ENCODE measurements at regions not wholly inside any gene's neighbourhood (a gene's known extent, or its start where the extent isn't known, plus 50 kb on each side); places are given as distances from the start of the nearest gene placed in this dataset.

DNA sequence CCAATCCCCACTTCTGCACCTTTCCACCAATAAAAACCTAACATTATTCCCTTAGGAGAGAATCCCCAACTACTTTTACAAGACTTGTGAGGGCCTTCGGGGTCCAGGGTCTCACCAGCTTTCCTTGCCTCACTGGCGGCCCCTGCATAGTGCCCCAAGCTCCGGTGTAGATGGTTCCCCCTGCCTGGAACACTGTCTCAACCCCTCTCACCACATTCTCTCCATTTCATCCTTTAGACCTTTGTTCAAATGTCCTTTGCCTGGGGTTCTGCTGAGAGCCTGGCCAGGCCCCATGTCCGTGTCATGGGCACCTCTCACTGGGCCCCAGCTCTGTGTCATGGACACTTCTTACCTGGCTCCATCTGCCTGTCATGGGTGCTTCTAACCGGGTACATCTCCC, 64.5 kb upstream of the SORCS3 start:
- no peak overlapping the region for H3K4me3 ChIP-seq
- H3K9me3 ChIP-seq: peaks cover 0 to 6% (median 4%) of the 10 kb centered on the region in 4 donors
- H3K4me1 ChIP-seq: peaks cover 0 to 7% (median 0%) of the 10 kb centered on the region in 4 donors
- no peak overlapping the region for H3K27ac ChIP-seq (replicated peaks in 1 of 4)
- intact Hi-C loops (cut with DNase I): no loop called here
- peaks cover 0 to 27% (median 0%) of the 10 kb centered on the region in 4 donors for H3K27me3 ChIP-seq
- no peaks in the 10 kb centered on the region for H3K36me3 ChIP-seq
- WGBS: 92% methylated on average over 5 of the region's 5 CpGs
- DNase-seq (ENCODE audit: extremely low spot score): peak; percentile 89
- TF ChIP-seq POLR2AphosphoS5 (IDR thresholded peaks at IDR 0.05) (no peak), POLR2A (IDR thresholded peaks at IDR 0.05; ENCODE audit: low read depth) (no peak), EP300 (IDR thresholded peaks at IDR 0.05) (no peak)
- TF ChIP-seq, protein P1, sequence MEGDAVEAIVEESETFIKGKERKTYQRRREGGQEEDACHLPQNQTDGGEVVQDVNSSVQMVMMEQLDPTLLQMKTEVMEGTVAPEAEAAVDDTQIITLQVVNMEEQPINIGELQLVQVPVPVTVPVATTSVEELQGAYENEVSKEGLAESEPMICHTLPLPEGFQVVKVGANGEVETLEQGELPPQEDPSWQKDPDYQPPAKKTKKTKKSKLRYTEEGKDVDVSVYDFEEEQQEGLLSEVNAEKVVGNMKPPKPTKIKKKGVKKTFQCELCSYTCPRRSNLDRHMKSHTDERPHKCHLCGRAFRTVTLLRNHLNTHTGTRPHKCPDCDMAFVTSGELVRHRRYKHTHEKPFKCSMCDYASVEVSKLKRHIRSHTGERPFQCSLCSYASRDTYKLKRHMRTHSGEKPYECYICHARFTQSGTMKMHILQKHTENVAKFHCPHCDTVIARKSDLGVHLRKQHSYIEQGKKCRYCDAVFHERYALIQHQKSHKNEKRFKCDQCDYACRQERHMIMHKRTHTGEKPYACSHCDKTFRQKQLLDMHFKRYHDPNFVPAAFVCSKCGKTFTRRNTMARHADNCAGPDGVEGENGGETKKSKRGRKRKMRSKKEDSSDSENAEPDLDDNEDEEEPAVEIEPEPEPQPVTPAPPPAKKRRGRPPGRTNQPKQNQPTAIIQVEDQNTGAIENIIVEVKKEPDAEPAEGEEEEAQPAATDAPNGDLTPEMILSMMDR (IDR thresholded peaks at IDR 0.05): no peak

DNA sequence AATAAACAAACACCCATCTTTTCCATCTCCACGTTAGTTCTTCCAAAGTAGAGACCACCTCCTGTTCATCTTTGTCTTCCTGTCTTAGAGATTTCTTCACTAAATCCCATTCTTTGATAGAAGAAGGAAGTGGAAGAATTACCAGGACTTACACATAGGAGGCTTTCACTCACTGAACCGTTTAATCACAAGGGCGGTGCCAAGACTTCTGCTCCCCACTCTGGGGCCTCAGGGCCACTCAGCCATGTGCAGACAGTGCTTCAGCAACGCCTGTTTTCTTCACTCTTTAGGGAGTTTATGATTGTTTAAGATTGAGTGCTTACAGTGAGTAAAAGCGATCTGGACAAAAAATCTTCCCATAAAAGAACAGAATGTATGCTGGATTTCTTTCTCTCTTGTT, 63.9 kb upstream of the SORCS3 start:
- Histone ChIP-seq H3K27me3 (peaks cover 0 to 24% (median 0%) of the 10 kb centered on the region in 4 donors), H3K9me3 (peaks cover 0 to under 1% (median 0%) of the 10 kb centered on the region in 4 donors), H3K4me3 (no peak overlapping the region), H3K36me3 (no peaks in the 10 kb centered on the region), H3K4me1 (peaks cover 0 to 7% (median 0%) of the 10 kb centered on the region in 4 donors), H3K27ac (replicated peaks in 1 of 4) (no peak overlapping the region)
- no peak for TF ChIP-seq EP300 (IDR thresholded peaks at IDR 0.05)
- no peak for TF ChIP-seq POLR2A (IDR thresholded peaks at IDR 0.05; ENCODE audit: low read depth)
- no peak for TF ChIP-seq POLR2AphosphoS5 (IDR thresholded peaks at IDR 0.05)
- TF ChIP-seq, protein P1 (IDR thresholded peaks at IDR 0.05): no peak
- intact Hi-C loops (cut with DNase I): no loop called here
- 64% methylated on average over 5 of the region's 5 CpGs for WGBS
- peak; percentile 19 for DNase-seq (ENCODE audit: extremely low spot score)

DNA sequence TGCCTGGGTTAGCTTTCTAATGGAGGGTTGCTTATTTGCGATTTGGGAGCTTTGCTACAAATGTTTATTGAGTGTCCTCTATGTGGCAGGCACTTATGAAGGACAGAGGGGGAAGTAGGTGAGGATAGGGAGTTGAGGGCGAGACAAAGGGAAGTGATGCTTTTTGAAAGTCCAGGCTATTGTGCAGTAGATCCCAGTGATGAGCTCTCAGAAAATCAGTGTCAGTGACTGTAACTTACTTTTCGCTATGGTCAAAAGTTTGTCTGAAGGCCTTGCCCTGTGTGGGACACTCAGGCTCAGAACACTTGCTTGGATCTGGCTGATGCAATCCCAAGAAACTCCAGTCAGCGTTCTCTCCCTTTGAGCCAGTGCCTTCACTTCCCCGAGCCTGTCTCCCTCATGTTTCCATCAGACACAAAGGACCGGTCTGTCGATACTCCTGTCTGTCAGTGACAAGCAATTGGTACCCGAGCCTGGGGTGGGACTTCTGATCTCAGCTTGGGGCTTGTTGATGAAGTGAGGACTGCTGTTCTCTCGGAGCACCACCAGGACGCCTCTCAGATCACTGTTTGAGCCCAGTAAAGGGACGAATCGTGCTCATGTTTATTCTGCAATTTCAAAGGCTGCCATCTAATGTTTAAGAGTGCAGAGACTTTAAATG, 63.1 kb upstream of the SORCS3 start:
- no peak for TF ChIP-seq EP300 (IDR thresholded peaks at IDR 0.05)
- TF ChIP-seq, protein P1 (IDR thresholded peaks at IDR 0.05): no peak
- TF ChIP-seq POLR2AphosphoS5 (IDR thresholded peaks at IDR 0.05): no peak
- TF ChIP-seq POLR2A (IDR thresholded peaks at IDR 0.05; ENCODE audit: low read depth): no peak
- 72% methylated on average over 12 of the region's 12 CpGs for whole genome bisulfite sequencing
- no peaks in the 10 kb centered on the region for H3K9me3 ChIP-seq

DNA sequence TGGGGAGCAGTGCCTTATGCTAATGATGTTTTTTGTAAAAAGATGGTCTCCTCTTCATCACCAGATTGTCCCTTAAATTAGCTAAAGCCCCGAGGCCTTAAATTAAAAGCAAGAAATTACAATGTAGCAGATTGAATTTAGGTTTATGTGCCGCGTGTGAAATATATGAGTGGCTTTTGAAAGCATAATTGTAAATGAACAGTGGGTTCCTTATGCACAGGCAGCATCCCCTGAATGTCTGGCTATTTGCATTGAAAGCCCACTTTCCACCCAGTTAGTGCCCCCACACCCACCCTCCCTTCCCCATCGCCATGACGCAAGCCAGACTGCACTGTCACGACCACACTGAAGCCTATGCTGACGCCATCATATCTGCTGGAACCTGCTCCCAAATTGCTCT, 62.4 kb upstream of the SORCS3 start:
- no peak overlapping the region for H3K4me3 ChIP-seq
- intact Hi-C loops (cut with DNase I): no loop called here
- H3K27me3 ChIP-seq: peaks cover 0 to 26% (median 0%) of the 10 kb centered on the region in 4 donors
- no peaks in the 10 kb centered on the region for H3K9me3 ChIP-seq
- no peaks in the 10 kb centered on the region for H3K36me3 ChIP-seq
- H3K4me1 ChIP-seq: peaks cover 0 to 7% (median 0%) of the 10 kb centered on the region in 4 donors
- peak; percentile 45 for DNase-seq (ENCODE audit: extremely low spot score)
- 90% methylated on average over 7 of the region's 7 CpGs for WGBS
- H3K27ac ChIP-seq (replicated peaks in 1 of 4): no peak overlapping the region
- TF ChIP-seq POLR2AphosphoS5 (IDR thresholded peaks at IDR 0.05) (no peak), POLR2A (IDR thresholded peaks at IDR 0.05; ENCODE audit: low read depth) (no peak), EP300 (IDR thresholded peaks at IDR 0.05) (no peak)
- TF ChIP-seq, protein P1 (IDR thresholded peaks at IDR 0.05): no peak

More for the DNA sequence above, 63.1 kb upstream of the SORCS3 start:
- H3K4me1 ChIP-seq: peaks cover 0 to 7% (median 0%) of the 10 kb centered on the region in 4 donors
- no peaks in the 10 kb centered on the region for H3K36me3 ChIP-seq
- peak; percentile 84 for DNase-seq (ENCODE audit: extremely low spot score)
- H3K4me3 ChIP-seq: no peak overlapping the region
- H3K27me3 ChIP-seq: peaks cover 0 to 21% (median 0%) of the 10 kb centered on the region in 4 donors
- intact Hi-C loops (cut with DNase I): no loop called here
- no peak overlapping the region for H3K27ac ChIP-seq (replicated peaks in 1 of 4)
